Muscle layer of duodenum (tissue), 2 donors: ENCODE measurements at regions not wholly inside any gene's neighbourhood (a gene's known extent, or its start where the extent isn't known, plus 50 kb on each side); places are given as distances from the start of the nearest gene placed in this dataset.

ENCODE experiments used
- H3K27ac ChIP-seq: one replicate; pipeline ENCODE4 v1.7.0; 2013; ENCODE audit warnings: mild to moderate bottlenecking, low read length
- H3K27me3 ChIP-seq: one replicate; pipeline ENCODE4 v1.7.0; 2013; ENCODE audit warnings: low read depth, mild to moderate bottlenecking, control low read depth, low read length
- H3K36me3 ChIP-seq, 2 donors: one replicate each; pipeline ENCODE4 v1.7.0; 2013; ENCODE audit warnings: low read length in 2 of 2, control low read depth in 1 of 2, mild to moderate bottlenecking in 1 of 2; ENCODE audit not compliant: insufficient read depth in 2 of 2, control insufficient read depth in 1 of 2
- H3K4me1 ChIP-seq, 2 donors: one replicate each; pipeline ENCODE4 v1.7.0; 2013; ENCODE audit warnings: low read length in 2 of 2, mild to moderate bottlenecking in 2 of 2, control low read depth in 1 of 2, moderate library complexity in 1 of 2; ENCODE audit not compliant: insufficient read depth in 2 of 2, control insufficient read depth in 1 of 2
- H3K4me3 ChIP-seq, 2 donors: one replicate each; pipeline ENCODE4 v1.7.0; 2013; ENCODE audit warnings: low read length in 2 of 2, low read depth in 1 of 2, mild to moderate bottlenecking in 1 of 2
- H3K9me3 ChIP-seq, 2 donors: one replicate each; pipeline ENCODE4 v1.7.0; 2013; ENCODE audit warnings: low read length in 2 of 2, control low read depth in 1 of 2, mild to moderate bottlenecking in 1 of 2; ENCODE audit not compliant: control insufficient read depth in 1 of 2
- donor health status: healthy.

DNA sequence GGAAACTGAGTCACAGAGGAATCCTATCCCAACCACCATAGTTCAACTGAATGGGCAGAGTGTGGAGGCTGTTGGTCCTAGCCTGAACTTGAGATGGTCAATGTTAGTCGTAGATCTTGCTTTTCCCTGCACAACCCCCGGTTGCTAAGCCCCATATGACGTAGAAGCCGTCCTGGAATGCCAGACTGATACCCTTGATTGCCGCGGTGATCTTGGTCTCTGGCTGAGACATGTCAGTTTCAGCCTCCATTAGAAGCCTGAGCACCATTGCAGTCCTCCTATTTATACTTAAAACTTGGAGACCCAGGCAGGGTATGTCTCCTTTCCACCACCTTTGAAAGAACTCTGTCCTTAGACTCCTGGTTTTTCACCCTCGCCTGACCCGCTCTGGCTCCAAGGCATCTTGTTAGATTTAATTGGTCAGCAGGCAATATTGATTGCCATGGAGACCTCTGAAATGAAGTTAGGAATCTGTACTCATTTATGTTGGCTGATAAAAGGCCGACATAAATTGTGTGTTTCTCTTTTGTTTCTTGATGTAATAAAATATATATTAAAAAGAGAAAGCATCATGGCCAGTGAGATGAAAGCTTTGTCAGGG lies 53.4 kb downstream of the RPLP1 start:
- no peak overlapping the region for H3K4me3 ChIP-seq
- H3K27me3 ChIP-seq: no peaks in the 10 kb centered on the region
- no peaks in the 10 kb centered on the region for H3K4me1 ChIP-seq
- no peaks in the 10 kb centered on the region for H3K9me3 ChIP-seq
- no peaks in the 10 kb centered on the region for H3K36me3 ChIP-seq
- no peak overlapping the region for H3K27ac ChIP-seq

DNA sequence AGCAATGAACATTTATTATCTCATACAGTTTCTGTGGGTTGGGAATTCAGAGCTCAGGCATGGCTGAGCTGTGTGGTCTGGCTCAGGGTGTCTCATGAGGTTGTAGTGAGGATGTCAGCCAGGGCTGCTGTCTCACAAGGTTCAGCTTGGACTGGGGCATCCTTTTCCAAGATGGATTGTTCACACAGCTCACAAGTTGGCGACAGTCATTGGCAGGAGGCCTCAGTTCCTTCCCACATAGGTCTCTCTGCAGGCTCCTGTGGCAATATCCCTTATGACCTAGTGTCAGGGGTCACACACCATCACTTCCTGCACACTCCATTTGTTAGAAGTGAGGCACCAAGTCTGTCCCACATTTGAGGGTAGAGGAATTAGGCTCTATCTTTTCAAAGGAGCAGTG lies 56.0 kb downstream of the RPLP1 start:
- Histone ChIP-seq H3K36me3 (no peaks in the 10 kb centered on the region), H3K4me1 (no peaks in the 10 kb centered on the region), H3K27ac (no peak overlapping the region), H3K27me3 (no peaks in the 10 kb centered on the region), H3K4me3 (no peak overlapping the region), H3K9me3 (no peaks in the 10 kb centered on the region)

DNA sequence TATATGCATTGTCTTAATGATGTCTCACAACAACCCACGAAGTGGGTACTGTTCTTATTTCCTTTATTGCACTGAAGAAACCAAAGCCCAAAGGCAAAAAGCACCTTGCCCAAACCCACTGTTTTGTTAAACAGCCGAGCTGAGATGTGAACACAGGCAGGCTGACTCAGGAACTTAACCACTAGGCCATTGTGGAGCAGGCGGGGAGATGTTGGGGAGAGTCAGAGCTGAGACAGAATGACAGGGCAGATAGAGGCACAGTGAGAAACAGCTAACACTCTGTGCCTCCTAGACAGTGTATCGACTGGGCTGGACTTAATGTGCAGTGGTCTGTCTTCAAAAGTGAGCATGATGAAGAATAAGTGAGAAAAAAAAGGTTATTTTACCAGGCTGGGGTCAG lies 56.5 kb downstream of the RPLP1 start:
- Histone ChIP-seq H3K4me3 (no peak overlapping the region), H3K4me1 (no peaks in the 10 kb centered on the region), H3K36me3 (no peaks in the 10 kb centered on the region), H3K27me3 (no peaks in the 10 kb centered on the region), H3K9me3 (no peaks in the 10 kb centered on the region), H3K27ac (no peak overlapping the region)

DNA sequence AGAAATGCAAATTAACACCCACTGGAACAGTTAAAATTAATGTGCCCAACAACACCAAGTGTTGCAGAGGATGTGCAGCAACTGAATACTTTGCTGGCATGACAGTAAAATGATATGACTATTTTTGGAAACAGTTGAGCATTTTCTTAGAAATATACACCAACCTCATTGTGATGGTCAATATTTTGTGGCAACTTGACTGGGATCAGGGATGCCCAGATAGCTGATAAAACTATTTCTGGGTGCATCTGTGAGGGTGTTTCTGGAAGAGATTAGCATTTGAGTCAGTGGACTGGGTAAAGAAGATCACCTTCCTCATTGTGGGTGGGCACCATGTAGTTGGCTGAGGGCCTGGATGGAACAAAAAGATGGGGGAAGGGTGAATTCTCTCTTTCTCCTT lies 57.9 kb downstream of the RPLP1 start:
- Histone ChIP-seq H3K9me3 (no peaks in the 10 kb centered on the region), H3K4me1 (no peaks in the 10 kb centered on the region), H3K36me3 (no peaks in the 10 kb centered on the region), H3K27me3 (no peaks in the 10 kb centered on the region), H3K4me3 (no peak overlapping the region), H3K27ac (no peak overlapping the region)

DNA sequence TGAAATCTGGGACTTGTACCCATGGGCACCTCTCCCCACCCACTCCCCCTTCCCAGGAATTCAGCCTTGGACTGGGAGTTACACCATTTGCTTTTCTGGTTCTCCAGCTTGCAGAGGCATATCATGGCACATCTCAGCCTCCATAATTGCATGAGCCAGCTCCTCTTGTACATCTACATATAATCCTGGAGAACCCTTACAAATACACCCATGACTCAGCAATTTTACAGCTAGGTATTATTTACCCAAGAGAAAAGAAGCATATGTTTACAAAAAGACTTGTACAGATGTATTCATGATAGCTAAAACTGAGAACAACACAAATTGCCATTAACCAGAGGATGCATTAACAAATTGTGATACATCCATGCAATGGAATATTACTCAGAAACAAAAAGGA lies 58.4 kb downstream of the RPLP1 start:
- Histone ChIP-seq H3K9me3 (no peaks in the 10 kb centered on the region), H3K4me1 (no peaks in the 10 kb centered on the region), H3K4me3 (no peak overlapping the region), H3K27me3 (no peaks in the 10 kb centered on the region), H3K27ac (no peak overlapping the region), H3K36me3 (no peaks in the 10 kb centered on the region)

DNA sequence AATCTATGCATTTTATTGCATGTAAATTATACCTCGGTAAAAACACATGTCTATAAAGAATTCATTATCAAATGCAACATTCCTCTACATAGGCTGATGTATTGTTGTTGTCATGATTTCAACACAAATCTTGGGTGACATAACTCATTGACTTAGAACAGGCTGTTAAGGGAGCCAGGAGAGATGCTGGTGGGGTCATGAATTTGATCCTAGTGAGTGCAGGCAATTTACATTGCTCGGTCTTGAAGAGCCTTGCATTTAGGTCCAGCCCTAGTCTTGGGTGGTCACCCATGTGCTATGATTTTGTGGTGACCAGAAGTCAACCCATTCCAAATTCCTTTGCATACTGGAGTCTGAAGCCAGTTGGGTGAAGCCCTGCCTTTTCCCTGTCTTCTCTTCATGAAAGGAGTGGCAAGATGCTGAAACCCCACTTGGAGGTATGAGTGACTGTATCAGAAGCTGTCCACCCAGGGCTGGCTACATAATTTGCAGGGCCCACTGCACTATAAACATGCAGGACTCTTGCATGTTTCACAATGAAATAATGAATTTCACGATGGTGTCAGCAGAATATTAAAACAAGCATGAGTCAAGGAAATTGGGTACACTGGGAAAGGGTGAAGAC lies 59.2 kb downstream of the RPLP1 start:
- Histone ChIP-seq H3K4me1 (no peaks in the 10 kb centered on the region), H3K9me3 (no peaks in the 10 kb centered on the region), H3K4me3 (no peak overlapping the region), H3K27me3 (no peaks in the 10 kb centered on the region), H3K27ac (no peak overlapping the region), H3K36me3 (no peaks in the 10 kb centered on the region)

DNA sequence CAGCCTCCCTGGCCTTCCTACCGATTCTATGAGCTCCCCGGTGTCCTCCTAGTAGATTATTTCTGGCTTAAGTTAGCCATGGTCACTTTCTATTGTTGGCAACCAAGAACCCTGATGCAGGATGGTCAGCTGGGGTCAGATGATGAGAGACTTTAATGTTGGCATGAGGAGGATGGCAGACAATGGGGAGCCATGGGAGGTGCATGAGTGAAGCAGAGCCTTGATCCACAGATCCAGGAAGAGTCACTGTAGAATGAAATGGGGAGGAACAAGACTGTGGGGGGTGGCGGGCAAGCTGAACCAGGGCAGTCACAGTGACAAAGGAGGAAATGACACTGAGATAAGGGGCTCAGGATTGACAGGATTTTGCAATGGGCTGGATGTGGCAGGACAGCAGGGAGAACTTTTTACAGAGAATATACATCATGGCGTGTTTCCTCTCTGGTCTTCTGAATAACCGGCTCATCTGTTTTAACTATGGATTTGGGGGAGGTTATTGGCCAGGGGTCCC lies 60.9 kb downstream of the RPLP1 start:
- no peaks in the 10 kb centered on the region for H3K27me3 ChIP-seq
- H3K4me3 ChIP-seq: no peak overlapping the region
- no peak overlapping the region for H3K27ac ChIP-seq
- no peaks in the 10 kb centered on the region for H3K9me3 ChIP-seq
- H3K4me1 ChIP-seq: no peaks in the 10 kb centered on the region
- no peaks in the 10 kb centered on the region for H3K36me3 ChIP-seq

DNA sequence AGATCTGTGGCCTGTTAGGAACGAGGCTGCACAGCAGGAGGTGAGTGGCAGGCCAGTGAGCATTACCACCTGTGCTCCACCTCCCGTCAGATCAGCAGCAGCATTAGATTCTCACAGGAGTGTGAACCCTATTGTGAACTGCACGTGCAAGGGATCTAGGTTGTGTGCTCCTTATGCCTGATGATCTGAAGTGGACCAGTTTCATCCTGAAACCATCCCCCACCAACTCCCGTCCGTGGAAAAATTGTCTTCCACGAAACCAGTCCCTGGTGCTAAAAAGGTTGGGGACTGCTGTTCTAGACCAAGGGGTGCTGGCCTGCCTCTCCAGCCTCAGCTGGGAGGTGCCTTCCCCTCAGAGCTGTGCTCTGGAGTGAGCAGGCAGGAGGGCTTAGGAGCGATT lies 61.4 kb downstream of the RPLP1 start:
- no peaks in the 10 kb centered on the region for H3K27me3 ChIP-seq
- no peak overlapping the region for H3K4me3 ChIP-seq
- no peak overlapping the region for H3K27ac ChIP-seq
- no peaks in the 10 kb centered on the region for H3K36me3 ChIP-seq
- no peaks in the 10 kb centered on the region for H3K9me3 ChIP-seq
- H3K4me1 ChIP-seq: no peaks in the 10 kb centered on the region

DNA sequence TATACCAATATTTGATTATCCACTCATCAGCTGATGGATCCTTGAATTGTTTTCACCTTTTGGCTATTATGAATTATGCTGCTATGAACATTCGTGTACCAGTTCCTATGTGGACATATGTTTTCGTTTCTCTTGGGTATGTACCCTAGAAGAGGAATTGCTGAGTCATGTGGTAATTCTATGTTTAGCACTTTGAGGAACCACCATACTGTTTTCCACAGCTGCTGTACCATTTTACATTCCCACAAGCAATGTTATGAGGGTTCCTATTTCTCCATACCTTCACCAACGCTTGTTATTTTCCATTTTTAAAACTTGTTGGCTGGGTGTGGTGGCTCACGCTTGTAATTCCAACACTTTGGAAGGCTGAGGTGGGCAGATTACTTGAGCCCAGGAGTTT lies 62.9 kb downstream of the RPLP1 start:
- Histone ChIP-seq H3K36me3 (no peaks in the 10 kb centered on the region), H3K9me3 (no peaks in the 10 kb centered on the region), H3K27ac (no peak overlapping the region), H3K27me3 (no peaks in the 10 kb centered on the region), H3K4me3 (no peak overlapping the region), H3K4me1 (no peaks in the 10 kb centered on the region)

DNA sequence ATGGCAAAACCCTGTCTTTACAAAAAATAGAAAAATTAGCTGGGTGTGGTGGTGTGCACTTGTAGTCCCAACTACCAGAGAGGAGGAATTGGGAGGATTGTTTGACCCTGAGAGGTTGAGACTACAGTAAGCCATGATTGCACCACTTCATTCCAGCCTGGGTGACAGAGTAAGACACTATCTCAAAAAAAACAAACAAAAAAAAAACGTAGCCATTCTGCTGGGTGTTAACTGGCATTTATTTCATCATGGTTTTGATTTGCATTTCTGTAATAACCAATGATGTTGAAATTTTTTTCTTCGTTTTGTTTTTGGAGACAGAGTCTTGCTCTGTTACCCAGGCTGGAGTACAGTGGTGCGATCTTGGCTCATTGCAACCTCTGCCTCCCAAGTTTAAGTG lies 63.3 kb downstream of the RPLP1 start:
- Histone ChIP-seq H3K4me1 (no peaks in the 10 kb centered on the region), H3K4me3 (no peak overlapping the region), H3K27me3 (no peaks in the 10 kb centered on the region), H3K27ac (no peak overlapping the region), H3K36me3 (no peaks in the 10 kb centered on the region), H3K9me3 (no peaks in the 10 kb centered on the region)

DNA sequence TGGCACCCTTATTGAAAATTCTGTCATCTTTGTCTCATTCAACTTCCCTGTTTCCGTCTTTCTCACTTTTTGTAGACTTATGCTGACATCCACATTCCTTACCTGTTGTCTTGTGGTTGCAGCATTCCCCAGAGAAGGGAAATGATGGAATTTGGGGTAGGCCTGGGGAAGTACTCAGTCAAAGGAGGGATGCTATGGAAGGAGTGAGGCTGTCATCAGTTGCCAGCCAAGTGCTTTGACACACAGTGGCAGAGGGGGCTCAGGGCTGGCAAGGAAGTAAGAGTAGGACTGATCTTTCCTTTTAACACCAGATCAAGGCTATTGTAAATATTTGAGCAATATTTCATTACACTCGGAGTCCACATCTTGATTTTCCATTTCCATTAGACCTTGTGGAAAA lies 64.4 kb downstream of the RPLP1 start:
- H3K36me3 ChIP-seq: no peaks in the 10 kb centered on the region
- no peak overlapping the region for H3K27ac ChIP-seq
- H3K4me3 ChIP-seq: no peak overlapping the region
- H3K9me3 ChIP-seq: no peaks in the 10 kb centered on the region
- no peaks in the 10 kb centered on the region for H3K27me3 ChIP-seq
- no peaks in the 10 kb centered on the region for H3K4me1 ChIP-seq

DNA sequence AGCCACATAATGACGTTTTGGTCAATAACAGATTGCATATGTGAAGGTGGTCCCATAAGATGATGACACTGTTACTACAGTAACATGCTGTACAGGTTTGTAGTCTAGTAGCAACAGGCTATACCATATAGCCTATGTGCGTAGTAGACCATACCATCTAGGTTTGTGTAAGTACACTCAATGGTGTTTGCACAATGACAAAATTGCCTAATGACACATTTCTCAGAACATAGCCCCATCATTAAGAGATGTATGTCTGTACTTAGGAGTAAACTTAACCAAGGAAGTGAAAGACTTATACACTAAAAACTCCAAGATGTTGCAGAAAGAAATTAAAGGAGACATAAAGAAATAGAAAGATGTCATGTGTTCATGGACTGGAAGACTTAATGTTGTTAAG lies 66.2 kb downstream of the RPLP1 start:
- no peak overlapping the region for H3K27ac ChIP-seq
- H3K4me1 ChIP-seq: peaks cover 0 to 4% of the 10 kb centered on the region in 2 donors
- no peaks in the 10 kb centered on the region for H3K9me3 ChIP-seq
- H3K36me3 ChIP-seq: no peaks in the 10 kb centered on the region
- no peaks in the 10 kb centered on the region for H3K27me3 ChIP-seq
- H3K4me3 ChIP-seq: no peak overlapping the region
